CD14-positive monocyte (primary cell): ENCODE measurements at regions not wholly inside any gene's neighbourhood (a gene's known extent, or its start where the extent isn't known, plus 50 kb on each side); places are given as distances from the start of the nearest gene placed in this dataset.

Experiments used
- DNase-seq, 3 donors: peaks; one replicate each; pipeline ENCODE4 v3.0.0-alpha.2; 2011 to 2022
- H2AFZ ChIP-seq: 2 replicates; pipeline ENCODE4 v1.6.0; 2012; ENCODE audit warnings: mild to moderate bottlenecking, low read depth, low read length, inconsistent platforms; ENCODE audit not compliant: insufficient read depth, poor library complexity, severe bottlenecking
- H3K27ac ChIP-seq, 2 donors: 1 replicate in 1 of 2; 2 replicates in 1 of 2; pipeline ENCODE4 v1.5.1; 2012 to 2013; ENCODE audit warnings: low read length in 2 of 2, control low read depth in 1 of 2, inconsistent platforms in 1 of 2, low read depth in 1 of 2, mild to moderate bottlenecking in 1 of 2
- H3K27me3 ChIP-seq, 2 donors: one replicate each; pipeline versions ENCODE4 v1.6.0 to v1.6.1; 2011 to 2013; ENCODE audit warnings: low read length in 2 of 2; ENCODE audit not compliant: control insufficient read depth in 2 of 2, insufficient read depth in 2 of 2
- H3K36me3 ChIP-seq, 2 donors: replicated peaks in 1 of 2; 1 replicate in 1 of 2; 2 replicates in 1 of 2; pipeline versions ENCODE4 v1.5.1 to v1.6.1; 2012 to 2013; ENCODE audit warnings: low read length in 2 of 2, control low read depth in 1 of 2, inconsistent platforms in 1 of 2, mild to moderate bottlenecking in 1 of 2; ENCODE audit not compliant: insufficient read depth in 2 of 2, control insufficient read depth in 1 of 2
- H3K4me1 ChIP-seq, 2 donors: 1 replicate in 1 of 2; 2 replicates in 1 of 2; pipeline versions ENCODE4 v1.5.1 to v1.6.1; 2012 to 2013; ENCODE audit warnings: low read length in 2 of 2, control low read depth in 1 of 2, inconsistent platforms in 1 of 2, mild to moderate bottlenecking in 1 of 2, moderate library complexity in 1 of 2; ENCODE audit not compliant: insufficient read depth in 2 of 2, control insufficient read depth in 1 of 2
- H3K4me2 ChIP-seq: replicated peaks from 2 replicates; pipeline ENCODE3; 2012; ENCODE audit warnings: low read length, moderate library complexity, mild to moderate bottlenecking; ENCODE audit not compliant: poor library complexity, severe bottlenecking; ENCODE audit errors: extremely low read depth
- H3K4me3 ChIP-seq, 3 experiments: fragments of 200-600 bp in 1 of 3; sonication (generic) in 1 of 3; replicated peaks in 1 of 3; 1 replicate in 2 of 3; 2 replicates in 1 of 3; pipeline ENCODE4 v1.5.1; 2011 to 2013; ENCODE audit warnings: low read length in 3 of 3, mild to moderate bottlenecking in 3 of 3, control low read depth in 2 of 3, low read depth in 2 of 3, inconsistent platforms in 1 of 3, moderate library complexity in 1 of 3
- H3K79me2 ChIP-seq: 2 replicates; pipeline ENCODE4 v1.6.0; 2012; ENCODE audit warnings: mild to moderate bottlenecking, control low read depth, inconsistent platforms, low read length, moderate library complexity; ENCODE audit not compliant: insufficient read depth
- H3K9ac ChIP-seq: 2 replicates; pipeline ENCODE4 v1.6.0; 2017; ENCODE audit warnings: low read length, mild to moderate bottlenecking; ENCODE audit not compliant: insufficient read depth, poor library complexity, severe bottlenecking
- H3K9me3 ChIP-seq, 2 donors: replicated peaks in 1 of 2; 1 replicate in 1 of 2; 2 replicates in 1 of 2; pipeline versions ENCODE4 v1.5.1 to v1.6.1; 2012 to 2013; ENCODE audit warnings: low read length in 2 of 2, control low read depth in 1 of 2; ENCODE audit not compliant: control insufficient read depth in 1 of 2, insufficient read depth in 1 of 2
- H4K20me1 ChIP-seq: 2 replicates; pipeline ENCODE4 v1.6.0; 2012; ENCODE audit warnings: mild to moderate bottlenecking, low read length, control low read depth, moderate library complexity; ENCODE audit not compliant: insufficient read depth
- H3K27ac Mint-ChIP-seq, 7 donors: one replicate each; pipeline ENCODE4 v1.8.0; 2020; ENCODE audit warnings: mild to moderate bottlenecking in 7 of 7, mixed read lengths in 7 of 7, moderate library complexity in 6 of 7, inconsistent platforms in 2 of 7
- H3K27me3 Mint-ChIP-seq, 3 donors: one replicate each; pipeline ENCODE4 v1.8.0; 2021 to 2022; ENCODE audit warnings: low read depth in 3 of 3, mild to moderate bottlenecking in 3 of 3, mixed read lengths in 3 of 3, moderate library complexity in 3 of 3, inconsistent platforms in 1 of 3
- H3K36me3 Mint-ChIP-seq, 2 donors: one replicate each; pipeline ENCODE4 v1.8.0; 2020; ENCODE audit warnings: mixed read lengths in 2 of 2, inconsistent platforms in 1 of 2, mild to moderate bottlenecking in 1 of 2
- H3K4me1 Mint-ChIP-seq: one replicate; pipeline ENCODE4 v1.8.0; 2020; ENCODE audit warnings: mild to moderate bottlenecking, mixed read lengths
- H3K4me3 Mint-ChIP-seq, 2 donors: one replicate each; pipeline ENCODE4 v1.8.0; 2020; ENCODE audit warnings: mild to moderate bottlenecking in 2 of 2, mixed read lengths in 2 of 2, moderate library complexity in 1 of 2
- H3K9me3 Mint-ChIP-seq, 7 donors: one replicate each; pipeline ENCODE4 v1.8.0; 2020 to 2022; ENCODE audit warnings: mixed read lengths in 7 of 7, mild to moderate bottlenecking in 6 of 7, moderate library complexity in 6 of 7, inconsistent platforms in 2 of 7
- CTCF ChIP-seq: fragments of 200-600 bp; IDR thresholded peaks from one replicate; pipeline ENCODE4 v1.8.0; 2022; ENCODE audit warnings: antibody characterized with exemption, mild to moderate bottlenecking
- WGBS: methylation state at CpG from one replicate; pipeline ENCODE4 v1.1.5; 2013; ENCODE audit warnings: missing lambda C conversion rate; ENCODE audit not compliant: insufficient coverage; 5-methylcytosine and 5-hydroxymethylcytosine counted together
- intact Hi-C, 2 donors: fragments of 100-400 bp; cut with micrococcal nuclease; formaldehyde crosslinking; loops; one replicate each; pipeline versions ENCODE4 v1.15.0 to v1.15.1; 2023

DNA sequence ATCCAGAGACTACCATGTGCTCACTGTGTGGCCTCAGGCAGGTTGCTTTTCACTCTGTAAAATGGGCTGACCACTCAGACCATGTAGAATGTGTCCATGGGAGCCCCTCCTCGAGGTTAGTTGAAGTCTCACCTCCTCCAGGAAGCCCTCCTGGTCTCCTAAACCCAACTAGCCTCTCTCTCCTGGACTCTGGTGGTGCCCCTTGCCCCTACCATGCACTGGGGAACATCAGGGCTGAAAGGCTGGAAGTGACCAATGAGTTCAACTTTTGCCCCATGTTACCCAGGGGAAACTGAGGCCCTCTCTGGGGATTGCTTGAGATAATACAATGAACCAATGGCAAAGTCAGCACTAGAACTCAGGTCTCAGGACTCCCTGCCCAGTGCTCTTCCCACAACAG, 69.2 kb upstream of the SLC6A6 start:
- no peak overlapping the region for H3K9ac ChIP-seq
- H3K4me3 ChIP-seq: no peak overlapping the region
- H3K27me3 ChIP-seq: no peaks in the 10 kb centered on the region
- Mint-ChIP-seq H3K27ac (no peak overlapping the region), H3K4me1 (peaks cover 13% of the 10 kb centered on the region), H3K9me3 (peaks cover 0 to 2% (median 0%) of the 10 kb centered on the region in 7 donors), H3K27me3 (peaks cover 0 to 7% (median 2%) of the 10 kb centered on the region in 3 donors), H3K36me3 (no peaks in the 10 kb centered on the region), H3K4me3 (no peak overlapping the region)
- no peaks in the 10 kb centered on the region for H3K36me3 ChIP-seq
- H3K79me2 ChIP-seq: no peaks in the 10 kb centered on the region
- WGBS: 100% methylated on average over 1 of the region's 1 CpG
- H3K27ac ChIP-seq: no peak overlapping the region
- DNase-seq: no peak
- H4K20me1 ChIP-seq: no peaks in the 10 kb centered on the region
- no peak overlapping the region for H3K4me2 ChIP-seq
- H2AFZ ChIP-seq: no peak overlapping the region
- no peak for TF ChIP-seq CTCF
- no peaks in the 10 kb centered on the region for H3K9me3 ChIP-seq
- intact Hi-C loops: no loop called here
- peaks cover 4 to 10% of the 10 kb centered on the region in 2 donors for H3K4me1 ChIP-seq

DNA sequence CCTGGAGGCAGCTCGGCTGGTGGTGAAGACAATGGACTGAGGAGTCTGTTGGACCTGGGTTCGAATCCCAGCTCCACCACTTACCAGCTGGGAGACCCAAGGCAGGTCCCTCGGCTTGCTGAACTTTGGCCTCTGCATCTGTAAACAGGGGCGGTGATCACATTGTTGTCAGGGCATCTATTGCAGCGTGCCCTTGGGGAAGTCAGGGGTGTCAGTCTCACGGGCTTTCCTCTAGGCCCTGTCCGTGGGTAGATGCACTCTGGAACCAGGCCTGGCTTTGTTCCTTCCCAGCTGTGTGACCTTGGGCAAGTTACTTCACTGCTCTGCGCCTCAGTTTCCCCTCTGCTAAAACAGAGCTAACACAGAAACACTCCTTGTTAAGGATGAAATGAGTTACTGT, 68.8 kb upstream of the SLC6A6 start:
- H3K9me3 ChIP-seq: no peaks in the 10 kb centered on the region
- H3K4me3 ChIP-seq: no peak overlapping the region
- H3K9ac ChIP-seq: no peak overlapping the region
- DNase-seq: no peak
- Mint-ChIP-seq H3K4me1 (peaks cover 13% of the 10 kb centered on the region), H3K27ac (no peak overlapping the region), H3K9me3 (peaks cover 0 to 2% (median 0%) of the 10 kb centered on the region in 7 donors), H3K4me3 (no peak overlapping the region), H3K36me3 (no peaks in the 10 kb centered on the region), H3K27me3 (peaks cover 0 to 7% (median 2%) of the 10 kb centered on the region in 3 donors)
- H3K79me2 ChIP-seq: no peaks in the 10 kb centered on the region
- H4K20me1 ChIP-seq: no peaks in the 10 kb centered on the region
- intact Hi-C loops: no loop called here
- no peak overlapping the region for H2AFZ ChIP-seq
- peaks cover 4 to 10% of the 10 kb centered on the region in 2 donors for H3K4me1 ChIP-seq
- 96% methylated on average over 6 of the region's 8 CpGs for WGBS
- H3K36me3 ChIP-seq: no peaks in the 10 kb centered on the region
- H3K27ac ChIP-seq: no peak overlapping the region
- H3K4me2 ChIP-seq: no peak overlapping the region
- H3K27me3 ChIP-seq: no peaks in the 10 kb centered on the region
- TF ChIP-seq CTCF: no peak
